EL (cell line): ENCODE measurements at regions not wholly inside any gene's neighbourhood (a gene's known extent, or its start where the extent isn't known, plus 50 kb on each side); places are given as distances from the start of the nearest gene placed in this dataset.
"Not testable (repeated sequence)": the region's sequence is repeated elsewhere in the genome, so short reads cannot be mapped to it uniquely, and the experiment has no call there.

Experiments used
- DNase-seq: peaks from one replicate; pipeline ENCODE4 v3.0.0-alpha.2; 2016

GRCh38 chr16:61421111-61421510 lies 615.1 kb downstream of the CDH8 start:
- no peak for DNase-seq

GRCh38 chr16:61419791-61420190 lies 616.4 kb downstream of the CDH8 start:
- DNase-seq = no peak

- not testable (repeated sequence) for DNase-seq
Measured at GRCh38 chr16:61418802-61419201, 617.4 kb downstream of the CDH8 start.

- no peak for DNase-seq
Measured at GRCh38 chr16:61415126-61415525, 621.1 kb downstream of the CDH8 start.

GRCh38 chr16:61413021-61413420 lies 623.2 kb downstream of the CDH8 start:
- DNase-seq = no peak

GRCh38 chr16:61412562-61412961 lies 623.7 kb downstream of the CDH8 start:
- no peak for DNase-seq

- no peak for DNase-seq
Measured at GRCh38 chr16:61409604-61410003, 626.6 kb downstream of the CDH8 start.

- DNase-seq = no peak
Measured at GRCh38 chr16:61403386-61403785, 632.9 kb downstream of the CDH8 start.

GRCh38 chr16:61391896-61392295 lies 644.3 kb downstream of the CDH8 start:
- no peak for DNase-seq

GRCh38 chr16:61390965-61391637 lies 645.1 kb downstream of the CDH8 start:
- no peak for DNase-seq

GRCh38 chr16:61385392-61386071 lies 650.7 kb downstream of the CDH8 start:
- no peak for DNase-seq

GRCh38 chr16:61382435-61382834 lies 653.8 kb downstream of the CDH8 start:
- no peak for DNase-seq

- no peak for DNase-seq
Measured at GRCh38 chr16:61379311-61379710, 656.9 kb downstream of the CDH8 start.

GRCh38 chr16:61374071-61374470 lies 662.2 kb downstream of the CDH8 start:
- no peak for DNase-seq

GRCh38 chr16:61371881-61372280 lies 664.4 kb downstream of the CDH8 start:
- DNase-seq = no peak

- DNase-seq = no peak
Measured at GRCh38 chr16:61371388-61371787, 664.9 kb downstream of the CDH8 start.

- no peak for DNase-seq
Measured at GRCh38 chr16:61370564-61370963, 665.7 kb downstream of the CDH8 start.

GRCh38 chr16:61366006-61366405 lies 670.2 kb downstream of the CDH8 start:
- DNase-seq = no peak

- DNase-seq = no peak
Measured at GRCh38 chr16:61364990-61365389, 671.2 kb downstream of the CDH8 start.

- no peak for DNase-seq
Measured at GRCh38 chr16:61362585-61362984, 673.7 kb downstream of the CDH8 start.

GRCh38 chr16:61344791-61345190 lies 691.4 kb downstream of the CDH8 start:
- no peak for DNase-seq

GRCh38 chr16:61332461-61332860 lies 703.8 kb downstream of the CDH8 start:
- no peak for DNase-seq

GRCh38 chr16:61324044-61324443 lies 712.2 kb downstream of the CDH8 start:
- no peak for DNase-seq

GRCh38 chr16:61323456-61323855 lies 712.8 kb downstream of the CDH8 start:
- no peak for DNase-seq

GRCh38 chr16:61320791-61321190 lies 715.4 kb downstream of the CDH8 start:
- DNase-seq = no peak
